ENCODE measurements at regions not wholly inside any gene's neighbourhood (a gene's known extent, or its start where the extent isn't known, plus 50 kb on each side); places are given as distances from the start of the nearest gene placed in this dataset.

DNA sequence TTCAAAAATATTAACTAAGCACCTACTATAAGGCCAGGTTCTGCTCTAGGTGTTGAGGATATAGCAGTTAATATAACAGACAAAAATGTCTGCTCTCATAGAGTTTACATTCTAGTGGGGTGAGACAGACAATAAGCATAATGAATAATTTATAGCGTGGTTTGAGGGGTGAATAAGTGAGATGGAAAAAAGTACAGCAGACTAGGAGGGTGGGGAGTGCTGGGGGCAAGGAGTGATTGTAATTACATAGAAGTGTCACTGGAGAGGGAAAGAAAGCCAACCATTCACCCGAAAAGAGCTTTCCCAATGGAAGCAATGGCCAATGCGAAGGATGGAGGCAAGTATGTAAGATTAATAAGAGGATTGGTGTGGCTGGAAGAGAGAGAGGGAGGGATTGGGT, 552.9 kb upstream of the KCNMB2 start:
- TF ChIP-seq POLR2A (IDR thresholded peaks at IDR 0.05), result no peak
- TF ChIP-seq, protein P1, sequence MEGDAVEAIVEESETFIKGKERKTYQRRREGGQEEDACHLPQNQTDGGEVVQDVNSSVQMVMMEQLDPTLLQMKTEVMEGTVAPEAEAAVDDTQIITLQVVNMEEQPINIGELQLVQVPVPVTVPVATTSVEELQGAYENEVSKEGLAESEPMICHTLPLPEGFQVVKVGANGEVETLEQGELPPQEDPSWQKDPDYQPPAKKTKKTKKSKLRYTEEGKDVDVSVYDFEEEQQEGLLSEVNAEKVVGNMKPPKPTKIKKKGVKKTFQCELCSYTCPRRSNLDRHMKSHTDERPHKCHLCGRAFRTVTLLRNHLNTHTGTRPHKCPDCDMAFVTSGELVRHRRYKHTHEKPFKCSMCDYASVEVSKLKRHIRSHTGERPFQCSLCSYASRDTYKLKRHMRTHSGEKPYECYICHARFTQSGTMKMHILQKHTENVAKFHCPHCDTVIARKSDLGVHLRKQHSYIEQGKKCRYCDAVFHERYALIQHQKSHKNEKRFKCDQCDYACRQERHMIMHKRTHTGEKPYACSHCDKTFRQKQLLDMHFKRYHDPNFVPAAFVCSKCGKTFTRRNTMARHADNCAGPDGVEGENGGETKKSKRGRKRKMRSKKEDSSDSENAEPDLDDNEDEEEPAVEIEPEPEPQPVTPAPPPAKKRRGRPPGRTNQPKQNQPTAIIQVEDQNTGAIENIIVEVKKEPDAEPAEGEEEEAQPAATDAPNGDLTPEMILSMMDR (IDR thresholded peaks at IDR 0.05 in 4 of 5, conservative IDR thresholded peaks at IDR 0.05 in 1 of 5), result no peak
